WTC11 (cell line): ENCODE measurements at regions not wholly inside any gene's neighbourhood (a gene's known extent, or its start where the extent isn't known, plus 50 kb on each side); places are given as distances from the start of the nearest gene placed in this dataset.

Experiments
- ATAC-seq: fragments of 200-7000 bp; cut with Tn5 transposase; 2 replicates; pipeline ENCODE4 v1.10.0; 2021; ENCODE audit warnings: mild to moderate bottlenecking, moderate library complexity
- CTCF ChIA-PET: fragments of 300-600 bp; sonication (Branson Sonifier 250); formaldehyde crosslinking; loops from one replicate; lab custom pipeline; 2021; ENCODE audit warnings: antibody characterized with exemption; lab: Charles Lee
- POLR2A ChIA-PET: fragments of 350-600 bp; sonication (Branson Sonifier 250); formaldehyde crosslinking; loops from one replicate; lab custom pipeline; 2021; ENCODE audit warnings: antibody characterized with exemption; lab: Charles Lee
- DNase-seq: peaks from one replicate; pipeline ENCODE4 v3.0.0; 2021; ENCODE audit warnings: low spot score
- H3K27ac Mint-ChIP-seq: 2 replicates; pipeline ENCODE4 v1.8.0; 2021; ENCODE audit warnings: mixed read lengths
- H3K27me3 Mint-ChIP-seq: 2 replicates; pipeline ENCODE4 v1.8.0; 2021; ENCODE audit warnings: low read depth, mild to moderate bottlenecking, moderate library complexity, mixed read lengths
- H3K36me3 Mint-ChIP-seq: 2 replicates; pipeline ENCODE4 v1.8.0; 2021; ENCODE audit warnings: mixed read lengths
- H3K4me1 Mint-ChIP-seq: 2 replicates; pipeline ENCODE4 v1.8.0; 2022; ENCODE audit warnings: mixed read lengths
- H3K4me3 Mint-ChIP-seq: 2 replicates; pipeline ENCODE4 v1.8.0; 2021; ENCODE audit warnings: mild to moderate bottlenecking, moderate library complexity, mixed read lengths
- H3K9me3 Mint-ChIP-seq: 2 replicates; pipeline ENCODE4 v1.8.0; 2021; ENCODE audit warnings: mixed read lengths
- CBFB ChIP-seq: sonication (generic); formaldehyde crosslinking; IDR thresholded peaks from 2 replicates; pipeline ENCODE4 v1.8.1; 2022; ENCODE audit warnings: mild to moderate bottlenecking, low read depth, missing genetic modification reagents
- CDX4 ChIP-seq: fragments of 250-450 bp; sonication (Bioruptor Pico); IDR thresholded peaks from 2 replicates; pipeline ENCODE4 v1.9.0; 2021; ENCODE audit warnings: moderate library complexity, mild to moderate bottlenecking, inconsistent platforms, borderline replicate concordance
- CREB1 ChIP-seq: sonication (generic); formaldehyde crosslinking; IDR thresholded peaks from 2 replicates; pipeline ENCODE4 v1.8.0; 2023; ENCODE audit warnings: mild to moderate bottlenecking, missing genetic modification reagents
- CREM ChIP-seq: sonication (generic); formaldehyde crosslinking; IDR thresholded peaks from 2 replicates; pipeline ENCODE4 v1.8.1; 2022; ENCODE audit warnings: mild to moderate bottlenecking, missing genetic modification reagents, moderate library complexity
- E2F1 ChIP-seq: sonication (generic); formaldehyde crosslinking; IDR thresholded peaks from 2 replicates; pipeline ENCODE4 v1.8.0; 2022; ENCODE audit warnings: mild to moderate bottlenecking, missing genetic modification reagents
- ELF4 ChIP-seq: sonication (generic); formaldehyde crosslinking; IDR thresholded peaks from 2 replicates; pipeline ENCODE4 v1.8.1; 2022; ENCODE audit warnings: low read depth, mild to moderate bottlenecking, moderate library complexity, missing genetic modification reagents
- FOXK1 ChIP-seq: sonication (generic); formaldehyde crosslinking; IDR thresholded peaks from 2 replicates; pipeline ENCODE4 v1.8.0; 2022; ENCODE audit warnings: mild to moderate bottlenecking, moderate library complexity, missing genetic modification reagents
- FOXP1 ChIP-seq: sonication (generic); formaldehyde crosslinking; IDR thresholded peaks from 2 replicates; pipeline ENCODE4 v1.8.0; 2022; ENCODE audit warnings: missing genetic modification reagents, mild to moderate bottlenecking, moderate library complexity, borderline replicate concordance
- FOXP4 ChIP-seq: sonication (generic); formaldehyde crosslinking; IDR thresholded peaks from 2 replicates; pipeline ENCODE4 v1.8.0; 2022; ENCODE audit warnings: mild to moderate bottlenecking, missing genetic modification reagents
- GABPB1 ChIP-seq: sonication (generic); formaldehyde crosslinking; IDR thresholded peaks from 2 replicates; pipeline ENCODE4 v1.8.1; 2023; ENCODE audit warnings: mild to moderate bottlenecking, missing genetic modification reagents
- GRHL2 ChIP-seq: fragments of 250-450 bp; sonication (Bioruptor Pico); IDR thresholded peaks from 2 replicates; pipeline ENCODE4 v1.8.0; 2022; ENCODE audit warnings: mild to moderate bottlenecking, moderate library complexity; ENCODE audit not compliant: insufficient replicate concordance, severe bottlenecking
- IRF2 ChIP-seq: sonication (generic); formaldehyde crosslinking; IDR thresholded peaks from 2 replicates; pipeline ENCODE4 v1.8.0; 2022; ENCODE audit warnings: low read depth, missing genetic modification reagents, borderline replicate concordance
- MLX ChIP-seq: sonication (generic); formaldehyde crosslinking; IDR thresholded peaks from 2 replicates; pipeline ENCODE4 v1.8.1; 2023; ENCODE audit warnings: mild to moderate bottlenecking, missing genetic modification reagents, moderate library complexity
- NR2C2 ChIP-seq: sonication (generic); formaldehyde crosslinking; IDR thresholded peaks from 2 replicates; pipeline ENCODE4 v1.8.0; 2022; ENCODE audit warnings: mild to moderate bottlenecking, missing genetic modification reagents
- SP1 ChIP-seq: sonication (generic); formaldehyde crosslinking; conservative IDR thresholded peaks from 2 replicates; pipeline ENCODE4 v1.8.1; 2022; ENCODE audit warnings: missing genetic modification reagents
- ZBTB43 ChIP-seq: sonication (generic); formaldehyde crosslinking; IDR thresholded peaks from 2 replicates; pipeline ENCODE4 v1.8.1; 2023; ENCODE audit warnings: mild to moderate bottlenecking, missing genetic modification reagents
- ZMAT4 ChIP-seq: fragments of 250-450 bp; sonication (Bioruptor Pico); IDR thresholded peaks from 2 replicates; pipeline ENCODE4 v1.9.0; 2021; ENCODE audit warnings: mild to moderate bottlenecking
- ZNF219 ChIP-seq: sonication (generic); formaldehyde crosslinking; IDR thresholded peaks from 2 replicates; pipeline ENCODE4 v1.8.0; 2023; ENCODE audit warnings: missing genetic modification reagents, mild to moderate bottlenecking, borderline replicate concordance
- ZNF396 ChIP-seq: fragments of 250-450 bp; sonication (Bioruptor Pico); IDR thresholded peaks from 2 replicates; pipeline ENCODE4 v1.8.0; 2021; ENCODE audit warnings: mild to moderate bottlenecking, moderate library complexity, borderline replicate concordance
- ZNF512 ChIP-seq: sonication (generic); formaldehyde crosslinking; IDR thresholded peaks from 2 replicates; pipeline ENCODE4 v1.8.1; 2022; ENCODE audit warnings: missing genetic modification reagents, borderline replicate concordance

GRCh38 chr5:56557198-56557597 is 258.2 kb upstream of the MAP3K1 start (continued):
- TF ChIP-seq CREB1 (CRISPR knock-in tag): no peak
- TF ChIP-seq FOXK1 (CRISPR knock-in tag): no peak
- TF ChIP-seq ZNF396 (CRISPR knock-in tag): no peak
- TF ChIP-seq ZMAT4 (CRISPR knock-in tag): no peak
- no peak for TF ChIP-seq MLX (CRISPR knock-in tag)
- TF ChIP-seq IRF2: no peak
- TF ChIP-seq CBFB (CRISPR knock-in tag): no peak
- no peak for TF ChIP-seq ZNF512 (CRISPR knock-in tag)
- no peak for TF ChIP-seq CDX4 (CRISPR knock-in tag)

- CTCF ChIA-PET: interaction anchor here (1.0 kb wide), 1 partner anchor 12 kb away, joined by 5 read pairs; no protein-coding TSS in a partner anchor
Observed at GRCh38 chr5:56552612-56553268, 262.6 kb upstream of the MAP3K1 start.

More at GRCh38 chr5:56552612-56553268, 262.6 kb upstream of the MAP3K1 start:
- TF ChIP-seq ZBTB43 (no peak), GRHL2 (CRISPR knock-in tag) (no peak), NR2C2 (CRISPR knock-in tag) (no peak), E2F1 (no peak), ZNF512 (CRISPR knock-in tag) (no peak), GABPB1 (CRISPR knock-in tag) (no peak), CDX4 (CRISPR knock-in tag) (no peak), SP1 (CRISPR knock-in tag) (no peak), ZNF219 (CRISPR knock-in tag) (no peak), FOXP4 (CRISPR knock-in tag) (no peak), FOXP1 (CRISPR knock-in tag) (no peak), ZMAT4 (CRISPR knock-in tag) (no peak), CREM (no peak), ELF4 (CRISPR knock-in tag) (no peak)
- POLR2A ChIA-PET: no interaction called here
- Mint-ChIP-seq H3K4me1 (peaks cover 1% of the 10 kb centered on the region; the same call in 1 of the 2 replicates), H3K27ac (no peak overlapping the region), H3K9me3 (no peaks in the 10 kb centered on the region; the same call in 1 of the 2 replicates), H3K4me3 (no peak overlapping the region), H3K27me3 (no peaks in the 10 kb centered on the region), H3K36me3 (no peaks in the 10 kb centered on the region)
- no peak for ATAC-seq
- DNase-seq: no peak
